ENCODE measurements at regions not wholly inside any gene's neighbourhood (a gene's known extent, or its start where the extent isn't known, plus 50 kb on each side); places are given as distances from the start of the nearest gene placed in this dataset.

DNA sequence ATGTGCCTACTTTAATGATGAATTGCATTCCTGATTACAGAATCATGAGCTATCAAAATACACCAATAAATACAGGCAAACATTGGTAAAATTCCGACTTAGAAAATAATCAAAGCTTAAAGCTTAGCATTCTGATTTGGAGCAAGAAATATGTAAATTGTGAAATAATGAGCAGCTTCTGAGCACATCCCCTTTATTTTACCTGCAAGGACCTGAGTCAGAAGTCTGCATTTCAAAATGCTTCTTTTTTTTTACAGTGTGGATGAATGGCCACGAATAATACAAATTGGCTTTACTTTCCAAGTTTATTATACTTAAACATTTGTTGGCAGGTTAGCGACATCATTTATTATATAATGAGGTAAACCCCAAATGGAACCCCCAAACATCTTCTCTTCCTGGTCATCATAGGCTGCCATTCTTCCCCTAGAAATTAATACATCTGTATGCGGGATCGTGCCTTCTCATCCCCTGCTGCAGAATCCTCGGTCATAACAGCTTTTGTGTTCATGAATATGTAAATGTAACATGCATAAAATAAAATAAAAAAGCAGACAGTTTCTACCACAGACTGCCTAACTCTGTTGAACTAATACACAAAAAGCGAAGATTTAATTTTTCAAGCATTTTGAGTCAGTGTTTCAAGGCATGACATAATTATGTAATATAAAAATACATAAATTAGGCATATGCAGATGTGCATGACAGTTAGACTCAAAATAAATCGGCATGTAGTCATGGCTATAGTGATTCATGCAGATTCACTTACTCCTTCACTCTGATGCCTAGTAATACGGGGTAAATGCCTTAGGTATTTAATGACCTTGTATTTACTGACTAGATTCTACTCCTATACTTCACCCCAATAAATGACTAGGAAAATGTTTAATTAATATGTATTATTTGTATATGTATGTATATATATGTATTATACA, 339.7 kb downstream of the USP25 start:
- Histone ChIP-seq H3K27ac (ENCODE audit: low read depth, low read length, poor library complexity, severe bottlenecking) (no peak overlapping the region), H3K4me3 (ENCODE audit: low read depth, low read length, poor library complexity, severe bottlenecking) (peak overlapping the region; percentile 40), H3K4me1 (ENCODE audit: insufficient read depth, low read length, poor library complexity, severe bottlenecking) (peaks cover 26% of the 10 kb centered on the region), H3K9me3 (ENCODE audit: low read depth, low read length, poor library complexity, severe bottlenecking) (no peaks in the 10 kb centered on the region), H3K27me3 (replicated peaks; ENCODE audit: insufficient read depth, low read depth, low read length, poor library complexity) (no peaks in the 10 kb centered on the region), H3K36me3 (ENCODE audit: insufficient read depth, low read length, poor library complexity, severe bottlenecking) (no peaks in the 10 kb centered on the region)
- CTCF ChIA-PET: no interaction called here
- BruUV-seq (replicated peaks): no TSS peak
- POLR2A ChIA-PET (ENCODE audit: low non-redundant PET): no interaction called here
- intact Hi-C loops (cut with micrococcal nuclease; ENCODE audit: unreplicated experiment): no loop called here
- no peak for TF ChIP-seq EZH2 (IDR thresholded peaks at IDR 0.05; ENCODE audit: borderline replicate concordance, low read depth, low read length, poor library complexity, severe bottlenecking)
- TF ChIP-seq, protein P1, sequence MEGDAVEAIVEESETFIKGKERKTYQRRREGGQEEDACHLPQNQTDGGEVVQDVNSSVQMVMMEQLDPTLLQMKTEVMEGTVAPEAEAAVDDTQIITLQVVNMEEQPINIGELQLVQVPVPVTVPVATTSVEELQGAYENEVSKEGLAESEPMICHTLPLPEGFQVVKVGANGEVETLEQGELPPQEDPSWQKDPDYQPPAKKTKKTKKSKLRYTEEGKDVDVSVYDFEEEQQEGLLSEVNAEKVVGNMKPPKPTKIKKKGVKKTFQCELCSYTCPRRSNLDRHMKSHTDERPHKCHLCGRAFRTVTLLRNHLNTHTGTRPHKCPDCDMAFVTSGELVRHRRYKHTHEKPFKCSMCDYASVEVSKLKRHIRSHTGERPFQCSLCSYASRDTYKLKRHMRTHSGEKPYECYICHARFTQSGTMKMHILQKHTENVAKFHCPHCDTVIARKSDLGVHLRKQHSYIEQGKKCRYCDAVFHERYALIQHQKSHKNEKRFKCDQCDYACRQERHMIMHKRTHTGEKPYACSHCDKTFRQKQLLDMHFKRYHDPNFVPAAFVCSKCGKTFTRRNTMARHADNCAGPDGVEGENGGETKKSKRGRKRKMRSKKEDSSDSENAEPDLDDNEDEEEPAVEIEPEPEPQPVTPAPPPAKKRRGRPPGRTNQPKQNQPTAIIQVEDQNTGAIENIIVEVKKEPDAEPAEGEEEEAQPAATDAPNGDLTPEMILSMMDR (conservative IDR thresholded peaks at IDR 0.05; ENCODE audit: low read depth, low read length): no peak
- no peak for DNase-seq (ENCODE audit: low spot score)

- ChIA-PET CTCF (no interaction called here), POLR2A (ENCODE audit: low non-redundant PET) (interaction anchor here (0.6 kb wide), 1 partner anchor 156 kb away, joined by 4 read pairs; no protein-coding TSS in a partner anchor)
- BruUV-seq (replicated peaks): no TSS peak
- intact Hi-C loops (cut with micrococcal nuclease; ENCODE audit: unreplicated experiment): no loop called here
- peak; percentile 34 for DNase-seq (ENCODE audit: low spot score)
- H3K4me3 ChIP-seq (ENCODE audit: low read depth, low read length, poor library complexity, severe bottlenecking): peak overlapping the region; percentile 40
- H3K4me1 ChIP-seq (ENCODE audit: insufficient read depth, low read length, poor library complexity, severe bottlenecking): peaks cover 26% of the 10 kb centered on the region
- peak overlapping the region; percentile 3 for H3K27ac ChIP-seq (ENCODE audit: low read depth, low read length, poor library complexity, severe bottlenecking)
- no peaks in the 10 kb centered on the region for H3K36me3 ChIP-seq (ENCODE audit: insufficient read depth, low read length, poor library complexity, severe bottlenecking)
- no peaks in the 10 kb centered on the region for H3K9me3 ChIP-seq (ENCODE audit: low read depth, low read length, poor library complexity, severe bottlenecking)
- H3K27me3 ChIP-seq (replicated peaks; ENCODE audit: insufficient read depth, low read depth, low read length, poor library complexity): no peaks in the 10 kb centered on the region
- TF ChIP-seq EZH2 (IDR thresholded peaks at IDR 0.05; ENCODE audit: borderline replicate concordance, low read depth, low read length, poor library complexity, severe bottlenecking): no peak
- TF ChIP-seq, protein P1 (conservative IDR thresholded peaks at IDR 0.05; ENCODE audit: low read depth, low read length): peak; percentile 46
Measured at GRCh38 chr21:16070207-16070651, 340.4 kb downstream of the USP25 start.

DNA sequence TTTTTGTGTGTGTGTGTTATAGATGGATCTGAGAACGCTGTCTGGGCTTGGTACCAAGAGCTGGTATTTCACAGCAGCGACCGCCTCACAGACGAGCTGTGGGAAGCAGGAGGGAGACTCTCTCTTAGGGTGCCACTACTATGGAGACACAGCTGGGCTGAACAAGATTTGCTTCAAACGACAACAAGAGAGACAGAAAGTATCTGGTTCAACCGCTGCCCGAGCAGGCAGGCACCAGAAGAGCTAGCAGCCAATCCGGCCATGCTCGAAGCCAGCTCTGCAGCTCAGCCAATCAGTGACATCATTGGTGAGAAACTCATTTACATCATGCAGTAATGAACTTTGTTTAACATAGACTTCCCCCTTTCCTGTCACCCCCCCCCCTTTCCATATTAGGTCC, 341.3 kb downstream of the USP25 start:
- Histone ChIP-seq H3K9me3 (ENCODE audit: low read depth, low read length, poor library complexity, severe bottlenecking) (no peaks in the 10 kb centered on the region), H3K27me3 (replicated peaks; ENCODE audit: insufficient read depth, low read depth, low read length, poor library complexity) (no peaks in the 10 kb centered on the region), H3K4me3 (ENCODE audit: low read depth, low read length, poor library complexity, severe bottlenecking) (peak overlapping the region; percentile 40), H3K4me1 (ENCODE audit: insufficient read depth, low read length, poor library complexity, severe bottlenecking) (peaks cover 26% of the 10 kb centered on the region), H3K27ac (ENCODE audit: low read depth, low read length, poor library complexity, severe bottlenecking) (peak overlapping the region; percentile 10), H3K36me3 (ENCODE audit: insufficient read depth, low read length, poor library complexity, severe bottlenecking) (no peaks in the 10 kb centered on the region)
- peak; percentile 60 for DNase-seq (ENCODE audit: low spot score)
- no TSS peak for BruUV-seq (replicated peaks)
- TF ChIP-seq, protein P1 (conservative IDR thresholded peaks at IDR 0.05; ENCODE audit: low read depth, low read length): no peak
- TF ChIP-seq EZH2 (IDR thresholded peaks at IDR 0.05; ENCODE audit: borderline replicate concordance, low read depth, low read length, poor library complexity, severe bottlenecking): no peak
- ChIA-PET POLR2A (ENCODE audit: low non-redundant PET) (interaction anchor here (0.6 kb wide), 1 partner anchor 181 kb away, joined by 3 read pairs; no protein-coding TSS in a partner anchor), CTCF (interaction anchor here (0.7 kb wide), 1 partner anchor 13 kb away, joined by 6 read pairs; no protein-coding TSS in a partner anchor)
- intact Hi-C loops (cut with micrococcal nuclease; ENCODE audit: unreplicated experiment): no loop called here

Measured in A673 (cell line).